Neural cell (in vitro differentiated cells): ENCODE measurements at regions not wholly inside any gene's neighbourhood (a gene's known extent, or its start where the extent isn't known, plus 50 kb on each side); places are given as distances from the start of the nearest gene placed in this dataset.

Experiments used
- H2AFZ ChIP-seq: fragments of 200-600, 300-800 bp; sonication (generic), shearing (Covaris generic); 2 replicates; pipeline ENCODE4 v1.6.0; 2014; ENCODE audit warnings: low read depth, mild to moderate bottlenecking, antibody characterized with exemption, low read length, moderate library complexity
- H3F3A ChIP-seq: fragments of 200-600 bp; shearing (Covaris generic); 2 replicates; pipeline ENCODE4 v1.6.1; 2016; ENCODE audit warnings: mild to moderate bottlenecking, moderate library complexity, mixed read lengths, antibody characterized with exemption, low read length; ENCODE audit not compliant: insufficient read depth, poor library complexity, severe bottlenecking
- H3K27ac ChIP-seq: fragments of 200-600, 300-800 bp; sonication (generic), shearing (Covaris generic); 2 replicates; pipeline ENCODE4 v1.5.1; 2014; ENCODE audit warnings: mild to moderate bottlenecking, low read length, moderate library complexity
- H3K27me3 ChIP-seq: fragments of 300-800, 200-600 bp; sonication (generic), shearing (Covaris generic); 2 replicates; pipeline ENCODE4 v1.6.0; 2014; ENCODE audit warnings: mild to moderate bottlenecking, low read depth, low read length, moderate library complexity; ENCODE audit not compliant: insufficient read depth
- H3K36me3 ChIP-seq: fragments of 300-800, 200-600 bp; sonication (generic), shearing (Covaris generic); 2 replicates; pipeline ENCODE4 v1.5.1; 2014; ENCODE audit warnings: mild to moderate bottlenecking, antibody characterized with exemption, low read length, moderate library complexity; ENCODE audit not compliant: insufficient read depth
- H3K4me2 ChIP-seq: fragments of 300-800, 200-600 bp; sonication (generic), shearing (Covaris generic); 2 replicates; pipeline ENCODE4 v1.6.0; 2014; ENCODE audit warnings: mild to moderate bottlenecking, low read length
- H3K4me3 ChIP-seq: fragments of 300-800, 200-600 bp; sonication (generic), shearing (Covaris generic); 2 replicates; pipeline ENCODE4 v1.5.1; 2014; ENCODE audit warnings: mild to moderate bottlenecking, low read length, moderate library complexity
- H3K79me2 ChIP-seq: fragments of 200-600 bp; shearing (Covaris generic); replicated peaks from 2 replicates; pipeline ENCODE4 v1.6.0; 2014; ENCODE audit warnings: mild to moderate bottlenecking, low read length, moderate library complexity; ENCODE audit not compliant: insufficient read depth
- H3K9ac ChIP-seq: fragments of 300-800, 200-600 bp; sonication (generic), shearing (Covaris generic); 2 replicates; pipeline ENCODE4 v1.6.1; 2016; ENCODE audit warnings: mild to moderate bottlenecking, low read length, mixed read lengths
- H3K9me2 ChIP-seq: fragments of 200-600 bp; shearing (Covaris generic); 2 replicates; pipeline ENCODE4 v1.6.1; 2016; ENCODE audit warnings: mild to moderate bottlenecking, low read length, mixed read lengths; ENCODE audit not compliant: insufficient read depth
- H3K9me3 ChIP-seq: fragments of 200-600, 300-800 bp; sonication (generic), shearing (Covaris generic); 2 replicates; pipeline ENCODE4 v1.6.1; 2016; ENCODE audit warnings: mild to moderate bottlenecking, mixed run types, low read length, moderate library complexity, mixed read lengths
- H4K20me1 ChIP-seq: fragments of 200-600 bp; shearing (Covaris generic); 2 replicates; pipeline ENCODE4 v1.6.1; 2016; ENCODE audit warnings: mild to moderate bottlenecking, mixed run types; ENCODE audit not compliant: insufficient read depth
- CTCF ChIP-seq: fragments of 450-650 bp; IDR thresholded peaks from 2 replicates; pipeline ENCODE4 v1.5.1; 2014; ENCODE audit warnings: antibody characterized with exemption, mild to moderate bottlenecking, moderate library complexity; ENCODE audit not compliant: poor library complexity, severe bottlenecking
- EP300 ChIP-seq: fragments of 450-650 bp; conservative IDR thresholded peaks from 2 replicates; pipeline ENCODE4 v1.6.1; 2014; ENCODE audit warnings: antibody characterized with exemption, mild to moderate bottlenecking, moderate library complexity; ENCODE audit not compliant: poor library complexity, severe bottlenecking
- EZH2 ChIP-seq: fragments of 200-600, 300-800 bp; shearing (Covaris generic), sonication (generic); IDR thresholded peaks from 2 replicates; pipeline ENCODE4 v1.6.1; 2014; ENCODE audit warnings: antibody characterized with exemption, low read length, borderline replicate concordance, mild to moderate bottlenecking; ENCODE audit not compliant: insufficient read depth, poor library complexity, severe bottlenecking
- MXI1 ChIP-seq: fragments of 450-650 bp; conservative IDR thresholded peaks from 2 replicates; pipeline ENCODE4 v1.6.1; 2014; ENCODE audit warnings: antibody characterized with exemption, mild to moderate bottlenecking; ENCODE audit not compliant: poor library complexity, severe bottlenecking
- POLR2AphosphoS5 ChIP-seq: IDR thresholded peaks from 2 replicates; pipeline ENCODE4 v1.6.1; 2012
- RAD21 ChIP-seq: fragments of 450-650 bp; conservative IDR thresholded peaks from 2 replicates; pipeline ENCODE4 v1.6.1; 2014; ENCODE audit warnings: antibody characterized with exemption, mild to moderate bottlenecking, moderate library complexity
- REST ChIP-seq: IDR thresholded peaks from 2 replicates; pipeline ENCODE4 v1.6.1; 2012; ENCODE audit warnings: borderline replicate concordance
- SMC3 ChIP-seq: fragments of 450-650 bp; conservative IDR thresholded peaks from 2 replicates; pipeline ENCODE4 v1.6.1; 2014; ENCODE audit warnings: antibody characterized with exemption, mild to moderate bottlenecking, moderate library complexity; ENCODE audit not compliant: poor library complexity
- TAF1 ChIP-seq: IDR thresholded peaks from 2 replicates; pipeline ENCODE4 v1.6.1; 2012; ENCODE audit warnings: low read depth

GRCh38 chr4:187188741-187189140 lies 465.1 kb upstream of the FAT1 start:
- TF ChIP-seq CTCF, result no peak
- no peak for TF ChIP-seq EP300
- TF ChIP-seq RAD21, result no peak
- TF ChIP-seq TAF1, result no peak
- no peak for TF ChIP-seq EZH2
- TF ChIP-seq SMC3, result no peak
- no peak for TF ChIP-seq MXI1
- no peak for TF ChIP-seq REST
- TF ChIP-seq POLR2AphosphoS5, result no peak
- Histone ChIP-seq H4K20me1 (no peaks in the 10 kb centered on the region), H2AFZ (no peak overlapping the region), H3K4me2 (no peak overlapping the region), H3K27ac (no peak overlapping the region), H3K36me3 (no peaks in the 10 kb centered on the region), H3K79me2 (no peaks in the 10 kb centered on the region), H3F3A (no peaks in the 10 kb centered on the region), H3K9me2 (no peaks in the 10 kb centered on the region), H3K9me3 (no peaks in the 10 kb centered on the region), H3K27me3 (no peaks in the 10 kb centered on the region), H3K4me3 (no peak overlapping the region), H3K9ac (no peak overlapping the region)

- H3K27me3 ChIP-seq, result no peaks in the 10 kb centered on the region
- H3K79me2 ChIP-seq, result no peaks in the 10 kb centered on the region
- no peak overlapping the region for H3K27ac ChIP-seq
- H3K9ac ChIP-seq, result no peak overlapping the region
- H3F3A ChIP-seq, result no peaks in the 10 kb centered on the region
- no peaks in the 10 kb centered on the region for H3K9me3 ChIP-seq
- H3K9me2 ChIP-seq, result no peaks in the 10 kb centered on the region
- TF ChIP-seq POLR2AphosphoS5 (no peak), EP300 (no peak), EZH2 (no peak), CTCF (no peak), TAF1 (no peak), SMC3 (no peak)
- H3K36me3 ChIP-seq, result no peaks in the 10 kb centered on the region
- H2AFZ ChIP-seq, result no peak overlapping the region
- H4K20me1 ChIP-seq, result no peaks in the 10 kb centered on the region
- no peak overlapping the region for H3K4me3 ChIP-seq
- H3K4me2 ChIP-seq, result no peak overlapping the region
Observed at GRCh38 chr4:187190390-187190789, 466.7 kb upstream of the FAT1 start.
